OCI-LY7 (cell line): ENCODE measurements at regions not wholly inside any gene's neighbourhood (a gene's known extent, or its start where the extent isn't known, plus 50 kb on each side); places are given as distances from the start of the nearest gene placed in this dataset.

Experiments used
- BruUV-seq: library from RNA; stranded (reverse); fragments of 400-500 nt; replicated peaks from 2 replicates; lab custom pipeline; 2021; lab: Mats Ljungman, UMichigan
- CTCF ChIA-PET: fragments of 300-600 bp; sonication (Branson Sonifier 250); formaldehyde crosslinking; loops from one replicate; lab custom pipeline; 2022; ENCODE audit warnings: antibody characterized with exemption; ENCODE audit not compliant: unreplicated experiment; lab: Charles Lee
- POLR2A ChIA-PET: fragments of 300-600 bp; sonication (Branson Sonifier 250); formaldehyde crosslinking; loops from one replicate; lab custom pipeline; 2022; ENCODE audit warnings: antibody characterized with exemption; lab: Charles Lee
- DNase-seq: peaks from one replicate; pipeline ENCODE4 v3.0.0-alpha.2; 2015; ENCODE audit warnings: low spot score
- H2AFZ ChIP-seq: fragments of 200-600 bp; sonication (generic), shearing (Covaris generic); 2 replicates; pipeline ENCODE4 v1.6.1; 2014; ENCODE audit warnings: mild to moderate bottlenecking, antibody characterized with exemption, low read length, moderate library complexity
- H3K27ac ChIP-seq: fragments of 200-600 bp; sonication (generic); 2 replicates; pipeline ENCODE4 v1.5.1; 2014; ENCODE audit warnings: mixed run types, low read depth, mild to moderate bottlenecking, moderate library complexity, low read length, inconsistent platforms; ENCODE audit not compliant: poor library complexity, severe bottlenecking
- H3K36me3 ChIP-seq: fragments of 200-600 bp; sonication (generic); 2 replicates; pipeline ENCODE4 v1.6.1; 2014; ENCODE audit warnings: mild to moderate bottlenecking, antibody characterized with exemption, low read length, moderate library complexity, mixed read lengths; ENCODE audit not compliant: insufficient read depth
- H3K4me1 ChIP-seq: fragments of 200-600 bp; sonication (generic); 2 replicates; pipeline ENCODE4 v1.5.1; 2014; ENCODE audit warnings: mild to moderate bottlenecking, low read length; ENCODE audit not compliant: insufficient read depth, poor library complexity, severe bottlenecking
- H3K4me2 ChIP-seq: fragments of 200-600 bp; sonication (generic); 2 replicates; pipeline ENCODE4 v1.6.1; 2014; ENCODE audit warnings: mild to moderate bottlenecking, low read length
- H3K4me3 ChIP-seq: fragments of 200-600 bp; sonication (generic); 2 replicates; pipeline ENCODE4 v1.5.1; 2014; ENCODE audit warnings: mild to moderate bottlenecking, low read depth, low read length; ENCODE audit not compliant: poor library complexity, severe bottlenecking
- H3K79me2 ChIP-seq: fragments of 200-600 bp; sonication (generic); 2 replicates; pipeline ENCODE4 v1.6.1; 2016; ENCODE audit warnings: low read depth, mild to moderate bottlenecking, low read length, moderate library complexity, mixed read lengths; ENCODE audit not compliant: insufficient read depth
- H3K9me2 ChIP-seq: fragments of 200-600 bp; sonication (generic); 2 replicates; pipeline ENCODE4 v1.6.1; 2016; ENCODE audit warnings: mild to moderate bottlenecking, low read length, mixed read lengths; ENCODE audit not compliant: insufficient read depth
- H3K9me3 ChIP-seq: fragments of 200-600 bp; sonication (generic); 2 replicates; pipeline ENCODE4 v1.6.1; 2014; ENCODE audit warnings: mild to moderate bottlenecking, mixed run types, low read length, mixed read lengths
- H4K20me1 ChIP-seq: fragments of 200-600 bp; sonication (generic); 2 replicates; pipeline ENCODE4 v1.6.1; 2014; ENCODE audit warnings: mild to moderate bottlenecking, antibody characterized with exemption, low read length, moderate library complexity, mixed read lengths; ENCODE audit not compliant: insufficient read depth
- CTCF ChIP-seq: fragments of 200-600 bp; sonication (generic); conservative IDR thresholded peaks from 2 replicates; pipeline ENCODE4 v1.5.1; 2014; ENCODE audit warnings: mild to moderate bottlenecking, antibody characterized with exemption, low read length, moderate library complexity, mixed read lengths
- EZH2phosphoT487 ChIP-seq: fragments of 200-600 bp; sonication (generic); IDR thresholded peaks from 2 replicates; pipeline ENCODE4 v1.6.1; 2018; ENCODE audit warnings: low read depth, borderline replicate concordance, mild to moderate bottlenecking, mixed run types, antibody characterized with exemption, low read length, moderate library complexity, mixed read lengths
- intact Hi-C: fragments of 100-400 bp; cut with micrococcal nuclease; formaldehyde crosslinking; loops from one replicate; pipeline ENCODE4 v1.10.0; 2022; ENCODE audit not compliant: unreplicated experiment

- POLR2A ChIA-PET, result no interaction called here
- Histone ChIP-seq H3K4me3 (no peak overlapping the region), H3K79me2 (no peaks in the 10 kb centered on the region), H3K27ac (no peak overlapping the region), H3K36me3 (no peaks in the 10 kb centered on the region), H3K9me2 (no peaks in the 10 kb centered on the region), H2AFZ (no peak overlapping the region), H4K20me1 (no peaks in the 10 kb centered on the region), H3K4me1 (no peaks in the 10 kb centered on the region), H3K4me2 (no peak overlapping the region), H3K9me3 (no peaks in the 10 kb centered on the region)
- intact Hi-C loops, result no loop called here
- no peak for TF ChIP-seq CTCF
- no peak for TF ChIP-seq EZH2phosphoT487
- CTCF ChIA-PET, result no interaction called here
- no TSS peak for BruUV-seq
- no peak for DNase-seq
Measured at GRCh38 chrY:19076846-19077697, 303.5 kb upstream of the HSFY2 start.

GRCh38 chrY:19075471-19076253 is 302.1 kb upstream of the HSFY2 start:
- no peak for DNase-seq
- CTCF ChIA-PET, result no interaction called here

More at GRCh38 chrY:19075471-19076253, 302.1 kb upstream of the HSFY2 start:
- TF ChIP-seq EZH2phosphoT487 (no peak), CTCF (no peak)
- Histone ChIP-seq H3K9me2 (no peaks in the 10 kb centered on the region), H3K27ac (no peak overlapping the region), H3K79me2 (no peaks in the 10 kb centered on the region), H3K36me3 (no peaks in the 10 kb centered on the region), H3K4me1 (no peaks in the 10 kb centered on the region), H2AFZ (no peak overlapping the region), H4K20me1 (no peaks in the 10 kb centered on the region), H3K4me3 (no peak overlapping the region), H3K9me3 (no peaks in the 10 kb centered on the region), H3K4me2 (no peak overlapping the region)
- POLR2A ChIA-PET, result no interaction called here
- BruUV-seq, result no TSS peak
- intact Hi-C loops, result no loop called here
